Transverse colon (tissue), 4 donors: ENCODE measurements at regions not wholly inside any gene's neighbourhood (a gene's known extent, or its start where the extent isn't known, plus 50 kb on each side); places are given as distances from the start of the nearest gene placed in this dataset.

Source experiments
- DNase-seq: peaks from one replicate; pipeline ENCODE4 v3.0.0-alpha.2; 2019
- H3K27ac ChIP-seq, 4 donors: fragments of 200-600 bp; sonication (generic); 2 replicates each; pipeline ENCODE4 v1.5.1; 2016 to 2018; ENCODE audit warnings: inconsistent platforms in 4 of 4
- H3K27me3 ChIP-seq: fragments of 200-600 bp; sonication (generic); 2 replicates; pipeline ENCODE4 v1.5.1; 2017; ENCODE audit warnings: inconsistent platforms
- H3K36me3 ChIP-seq, 4 donors: fragments of 200-600 bp; sonication (generic); 2 replicates each; pipeline ENCODE4 v1.5.1; 2017 to 2019; ENCODE audit warnings: inconsistent platforms in 4 of 4
- H3K4me1 ChIP-seq, 4 donors: fragments of 200-600 bp; sonication (generic); 2 replicates each; pipeline ENCODE4 v1.5.1; 2017 to 2020; ENCODE audit warnings: inconsistent platforms in 4 of 4
- H3K4me3 ChIP-seq, 4 donors: fragments of 200-600 bp; sonication (generic); 1 replicate in 1 of 4; 2 replicates in 3 of 4; pipeline versions ENCODE4 v1.5.1 to v1.6.1; 2017 to 2019; ENCODE audit warnings: inconsistent platforms in 4 of 4
- H3K9me3 ChIP-seq, 2 donors: fragments of 200-600 bp; sonication (generic); 2 replicates each; pipeline ENCODE4 v1.5.1; 2017 to 2019; ENCODE audit warnings: inconsistent platforms in 2 of 2
- CTCF ChIP-seq, 5 experiments: fragments of 200-600 bp in 3 of 5; fragments of 450-650 bp in 2 of 5; sonication (generic) in 3 of 5; IDR thresholded peaks; 1 replicate in 2 of 5; 2 replicates in 3 of 5; pipeline ENCODE4 v1.5.1; 2016 to 2017; ENCODE audit warnings: antibody characterized with exemption in 5 of 5, inconsistent platforms in 3 of 5, mild to moderate bottlenecking in 2 of 5, moderate library complexity in 1 of 5
- EP300 ChIP-seq: sonication (generic); formaldehyde crosslinking; IDR thresholded peaks from one replicate; pipeline ENCODE4 v1.6.1; 2017; ENCODE audit warnings: antibody characterized with exemption, low read depth
- POLR2A ChIP-seq: fragments of 450-650 bp; IDR thresholded peaks from one replicate; pipeline ENCODE4 v1.6.1; 2016; ENCODE audit warnings: antibody characterized with exemption, mild to moderate bottlenecking, moderate library complexity
- POLR2AphosphoS5 ChIP-seq, 3 donors: sonication (generic); formaldehyde crosslinking; IDR thresholded peaks; one replicate each; pipeline ENCODE4 v1.6.1; 2016; ENCODE audit warnings: antibody characterized with exemption in 3 of 3
- WGBS, 2 donors: methylation state at CpG; one replicate each; pipeline ENCODE4 v1.1.5; 2018; ENCODE audit warnings: low coverage in 1 of 2; 5-methylcytosine and 5-hydroxymethylcytosine counted together
- in situ Hi-C, 4 donors: fragments of 200-750 bp; cut with MboI; loops; one replicate each; pipeline versions ENCODE4 v1.15.0 to v1.15.1; 2017; ENCODE audit warnings: low sequenced_read_pairs in 3 of 4, low pct_ligation_motif_present in 1 of 4, low pct_unique_long_range_greater_than_20kb in 1 of 4
- intact Hi-C: fragments of 100-400 bp; cut with DNase I; formaldehyde crosslinking; loops from one replicate; pipeline ENCODE4 v1.15.1; 2023; ENCODE audit warnings: low total_unique reads

DNA sequence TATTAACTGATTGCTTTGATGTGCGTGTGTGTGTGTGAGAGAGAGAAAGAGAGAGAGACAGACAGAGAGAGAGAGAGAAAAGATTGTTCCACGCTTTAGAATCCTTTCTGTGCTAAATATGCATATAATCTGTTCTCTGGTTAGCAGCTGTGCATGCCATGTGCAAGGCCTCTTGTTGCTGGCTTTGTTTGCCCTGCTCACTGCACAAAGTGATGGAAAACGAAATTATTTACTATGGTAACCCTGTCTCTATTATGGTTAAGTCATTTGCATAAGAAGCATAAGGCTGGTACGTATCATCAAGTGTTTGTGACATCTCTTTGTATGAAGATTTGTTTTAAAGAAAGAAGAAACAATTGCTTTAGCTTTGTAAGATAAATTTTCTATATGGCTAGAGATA is 190.2 kb upstream of the POF1B start:
- no peaks in the 10 kb centered on the region for H3K9me3 ChIP-seq
- intact Hi-C loops (no loop called here), in situ Hi-C loops (loop anchor here in 1 of 4 donors (25.0 kb wide), 1 partner anchor 457 kb away; no protein-coding TSS in a partner anchor)
- H3K4me3 ChIP-seq, result no peak overlapping the region
- TF ChIP-seq EP300 (no peak), POLR2A (no peak), CTCF (IDR thresholded peaks at IDR 0.05) (no peak), POLR2AphosphoS5 (IDR thresholded peaks at IDR 0.05) (no peak)
- WGBS, 2 donors, result 41 to 61% methylated on average over 3 to 4 of the region's 4 CpGs
- H3K27me3 ChIP-seq, result no peaks in the 10 kb centered on the region
- no peak for DNase-seq
- H3K4me1 ChIP-seq, result no peaks in the 10 kb centered on the region
- H3K27ac ChIP-seq, result no peak overlapping the region
- H3K36me3 ChIP-seq, result no peaks in the 10 kb centered on the region

DNA sequence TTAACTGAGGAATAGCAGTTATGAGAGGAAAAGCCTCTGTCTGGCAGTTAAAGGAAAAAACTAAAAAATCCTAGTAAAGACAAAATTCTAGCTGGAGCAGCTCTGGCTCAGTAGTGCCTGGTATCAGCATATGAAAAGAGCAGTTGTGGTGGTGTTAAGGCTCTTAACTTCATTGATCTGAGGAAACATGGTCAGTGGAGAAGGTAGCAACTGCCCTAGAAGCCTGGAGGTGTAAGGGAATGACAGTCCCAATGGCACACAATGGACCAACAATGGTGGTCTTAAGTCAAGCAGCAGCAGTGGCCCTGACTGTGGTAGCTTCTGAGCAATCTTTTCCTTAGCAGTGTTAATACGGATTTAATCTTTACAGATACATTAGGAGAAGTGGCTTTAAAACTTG is 189.6 kb upstream of the POF1B start:
- Histone ChIP-seq H3K27me3 (no peaks in the 10 kb centered on the region), H3K36me3 (no peaks in the 10 kb centered on the region), H3K4me1 (no peaks in the 10 kb centered on the region), H3K4me3 (no peak overlapping the region), H3K9me3 (no peaks in the 10 kb centered on the region), H3K27ac (no peak overlapping the region)
- in situ Hi-C loops, result loop anchor here in 1 of 4 donors (25.0 kb wide), 1 partner anchor 457 kb away; no protein-coding TSS in a partner anchor
- DNase-seq, result no peak
- no peak for TF ChIP-seq CTCF (IDR thresholded peaks at IDR 0.05)
- no peak for TF ChIP-seq POLR2A
- no peak for TF ChIP-seq EP300
- no peak for TF ChIP-seq POLR2AphosphoS5 (IDR thresholded peaks at IDR 0.05)
- intact Hi-C loops, result no loop called here
- WGBS, 2 donors, result 67% methylated on average over 1 of the region's 1 CpG; no CpG with 5 or more reads in 1 of the 2 donors

DNA sequence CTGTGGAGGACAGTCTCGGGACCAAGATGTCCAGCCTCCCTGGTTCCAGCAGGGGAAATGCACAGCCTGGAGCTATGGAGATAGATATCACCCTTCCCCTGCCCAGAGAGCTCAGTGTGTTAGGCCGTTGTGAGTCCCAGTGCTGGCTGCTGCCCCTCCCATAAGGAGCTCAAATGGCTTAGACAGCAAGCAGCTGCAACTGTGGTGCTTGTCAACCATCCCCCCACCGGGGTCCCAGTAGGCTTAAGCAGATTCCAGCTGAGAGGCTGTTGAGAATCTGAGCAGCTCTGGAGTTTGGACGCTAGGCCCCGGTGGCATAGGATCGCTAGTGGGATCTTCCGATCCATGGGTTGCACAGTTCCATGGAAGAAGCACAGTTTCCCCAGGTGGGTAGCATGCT is 181.8 kb upstream of the POF1B start:
- no peak for DNase-seq
- in situ Hi-C loops, result loop anchor here in 1 of 4 donors (25.0 kb wide), 1 partner anchor 449 kb away; no protein-coding TSS in a partner anchor
- WGBS, 2 donors, result 72% methylated on average over 7 of the region's 7 CpGs; no CpG with 5 or more reads in 1 of the 2 donors
- no peaks in the 10 kb centered on the region for H3K27me3 ChIP-seq
- intact Hi-C loops, result no loop called here
- H3K36me3 ChIP-seq, result no peaks in the 10 kb centered on the region
- no peak overlapping the region for H3K27ac ChIP-seq
- TF ChIP-seq CTCF (IDR thresholded peaks at IDR 0.05), result no peak
- no peaks in the 10 kb centered on the region for H3K9me3 ChIP-seq
- no peaks in the 10 kb centered on the region for H3K4me1 ChIP-seq
- no peak overlapping the region for H3K4me3 ChIP-seq

DNA sequence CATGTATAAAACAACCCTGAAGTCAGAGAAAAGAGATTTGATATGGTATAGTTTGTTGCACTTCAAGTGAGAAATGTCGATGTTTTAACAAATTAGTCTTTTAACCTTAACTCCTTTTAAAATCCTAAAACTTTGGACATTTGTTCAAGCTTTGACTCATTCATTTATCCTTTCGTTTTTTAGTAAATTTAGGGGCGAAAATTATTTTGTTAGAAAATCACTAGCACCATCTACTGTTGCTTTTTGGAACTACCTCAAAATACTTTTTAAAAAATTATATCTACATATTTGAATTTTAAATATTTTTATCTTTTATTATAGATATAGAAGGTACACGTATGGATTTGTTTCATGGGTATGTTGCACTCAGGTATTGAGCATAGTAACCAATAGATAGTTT is 165.1 kb upstream of the POF1B start:
- H3K4me3 ChIP-seq, result no peak overlapping the region
- whole genome bisulfite sequencing, 2 donors, result 0 to 8% methylated on average over 4 of the region's 4 CpGs

More for the DNA sequence above, 165.1 kb upstream of the POF1B start:
- intact Hi-C loops (no loop called here), in situ Hi-C loops (loop anchor here in 3 of 4 donors (10.0 to 25.0 kb wide), 2 partner anchors 430 to 432 kb away; no protein-coding TSS in a partner anchor)
- H3K36me3 ChIP-seq, result no peaks in the 10 kb centered on the region
- H3K27ac ChIP-seq, result no peak overlapping the region
- TF ChIP-seq EP300 (no peak), POLR2A (no peak), POLR2AphosphoS5 (IDR thresholded peaks at IDR 0.05) (no peak), CTCF (IDR thresholded peaks at IDR 0.05) (peak; percentile 32 to 54 (median 34))
- no peaks in the 10 kb centered on the region for H3K4me1 ChIP-seq
- no peaks in the 10 kb centered on the region for H3K27me3 ChIP-seq
- no peaks in the 10 kb centered on the region for H3K9me3 ChIP-seq
- DNase-seq, result no peak
